ENCODE measurements at regions not wholly inside any gene's neighbourhood (a gene's known extent, or its start where the extent isn't known, plus 50 kb on each side); places are given as distances from the start of the nearest gene placed in this dataset.

DNA sequence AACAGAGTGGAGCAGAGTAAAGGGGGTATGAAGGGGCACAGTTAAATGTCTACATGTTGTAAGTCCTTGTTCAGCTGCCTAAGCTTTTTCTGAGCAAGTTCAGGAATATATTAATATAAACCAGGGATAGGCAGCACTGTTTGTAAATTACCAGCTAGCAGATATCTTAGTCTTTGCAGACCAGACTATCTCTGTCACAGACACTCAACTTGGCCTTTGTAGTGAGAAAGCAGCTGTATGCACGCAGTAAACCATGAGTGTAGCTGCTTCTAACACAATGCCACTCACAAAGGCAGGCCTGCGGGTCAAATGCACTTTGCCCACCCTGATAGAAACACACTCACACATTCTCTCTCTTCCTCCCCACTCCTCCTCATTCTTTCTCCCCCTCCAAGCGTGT is 1016.9 kb downstream of the UQCRFS1 start:
- no peak for TF ChIP-seq SUZ12 (IDR thresholded peaks at IDR 0.05)
- no peak for TF ChIP-seq FOXA1 (IDR thresholded peaks at IDR 0.05)
